Spleen (tissue), 11 donors: ENCODE measurements at regions not wholly inside any gene's neighbourhood (a gene's known extent, or its start where the extent isn't known, plus 50 kb on each side); places are given as distances from the start of the nearest gene placed in this dataset.

Experiments
- DNase-seq: peaks from one replicate; pipeline ENCODE4 v3.0.0-alpha.2; 2020
- H3K27ac ChIP-seq, 8 donors: fragments of 200-600 bp; sonication (generic) in 7 of 8; 1 replicate in 4 of 8; 2 replicates in 4 of 8; pipeline versions ENCODE4 v1.5.0 to v1.8.0; 2016 to 2021; ENCODE audit warnings: inconsistent platforms in 4 of 8, mild to moderate bottlenecking in 4 of 8, moderate library complexity in 1 of 8
- H3K27me3 ChIP-seq, 7 donors: fragments of 200-600 bp; sonication (generic) in 6 of 7; replicated peaks in 1 of 7; 1 replicate in 4 of 7; 2 replicates in 3 of 7; pipeline versions ENCODE4 v1.5.0 to v1.8.0; 2016 to 2021; ENCODE audit warnings: inconsistent platforms in 3 of 7, mild to moderate bottlenecking in 1 of 7
- H3K36me3 ChIP-seq, 6 donors: fragments of 200-600 bp; sonication (generic) in 5 of 6; 1 replicate in 4 of 6; 2 replicates in 2 of 6; pipeline versions ENCODE4 v1.5.0 to v1.8.0; 2016 to 2021; ENCODE audit warnings: inconsistent platforms in 2 of 6
- H3K4me1 ChIP-seq, 6 donors: fragments of 200-600 bp; sonication (generic) in 5 of 6; 1 replicate in 3 of 6; 2 replicates in 3 of 6; pipeline versions ENCODE4 v1.5.0 to v1.8.0; 2016 to 2021; ENCODE audit warnings: inconsistent platforms in 3 of 6
- H3K4me3 ChIP-seq, 8 donors: fragments of 200-600 bp; sonication (generic) in 7 of 8; 1 replicate in 4 of 8; 2 replicates in 4 of 8; pipeline versions ENCODE4 v1.5.0 to v1.8.0; 2016 to 2021; ENCODE audit warnings: inconsistent platforms in 4 of 8, mild to moderate bottlenecking in 4 of 8, moderate library complexity in 2 of 8
- H3K9me3 ChIP-seq, 8 donors: fragments of 200-600 bp; sonication (generic) in 7 of 8; 1 replicate in 4 of 8; 2 replicates in 4 of 8; pipeline versions ENCODE4 v1.5.0 to v1.8.0; 2016 to 2021; ENCODE audit warnings: inconsistent platforms in 4 of 8
- CTCF ChIP-seq, 11 experiments: fragments of 200-600 bp in 7 of 11; fragments of 450-650 bp in 4 of 11; sonication (generic) in 4 of 11; IDR thresholded peaks in 8 of 11; conservative IDR thresholded peaks in 3 of 11; 1 replicate in 7 of 11; 2 replicates in 4 of 11; pipeline versions ENCODE4 v1.4.0 to v1.8.0; 2016 to 2021; ENCODE audit warnings: antibody characterized with exemption in 11 of 11, inconsistent platforms in 4 of 11, mild to moderate bottlenecking in 1 of 11
- POLR2A ChIP-seq, 3 donors: fragments of 450-650 bp; IDR thresholded peaks; one replicate each; pipeline ENCODE4 v1.5.1; 2017; ENCODE audit warnings: antibody characterized with exemption in 3 of 3, mild to moderate bottlenecking in 1 of 3
- POLR2AphosphoS5 ChIP-seq, 3 donors: sonication (generic); formaldehyde crosslinking; IDR thresholded peaks; one replicate each; pipeline ENCODE4 v1.5.1; 2017; ENCODE audit warnings: antibody characterized with exemption in 3 of 3
- WGBS, 5 donors: extraction: QIAGEN DNeasy Blood & Tissue Kit in 3 of 5; methylation state at CpG; one replicate each; pipeline versions ENCODE4 v1.1.5 to v1.1.7; 2013 to 2018; 5-methylcytosine and 5-hydroxymethylcytosine counted together
- intact Hi-C: fragments of 100-400 bp; cut with DNase I; formaldehyde crosslinking; loops from one replicate; pipeline ENCODE4 v1.15.0; 2023; ENCODE audit warnings: low total_unique reads
- donor health status: healthy with polysubstance abuse.
- donor health status: DM: no; HTN: no; CAD: no; lungs with moderate emphysema.
- donor health status: DM: no; HTN: no; CAD: no.
- donor health status: Bipolar disorder and iron deficiency.
- donor health status: healthy.
- donor health status: DM: no; HTN: no; CAD: no.
- donor health status: DM: yes; HTN: yes; CAD: no.

DNA sequence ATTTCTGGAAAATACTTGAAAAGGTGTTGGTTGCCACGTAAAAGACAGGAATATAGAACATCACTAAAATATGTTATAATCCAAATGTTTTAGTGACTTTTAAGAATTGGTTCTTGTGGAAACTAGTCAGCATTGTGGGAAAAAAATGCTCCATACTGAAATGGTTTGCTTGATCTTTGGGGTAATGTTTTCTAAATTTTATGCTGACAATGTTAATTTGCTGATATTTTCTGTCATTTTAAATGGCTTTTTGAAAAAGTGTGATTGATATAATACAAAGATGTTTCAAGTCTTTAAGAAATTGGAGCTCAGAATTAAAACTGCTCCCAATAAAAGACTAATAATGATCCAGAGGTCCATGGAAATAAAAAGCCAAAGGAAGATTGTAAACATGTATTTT is 610.9 kb downstream of the ADGRL2 start:
- Histone ChIP-seq H3K27ac (no peak overlapping the region), H3K4me3 (no peak overlapping the region), H3K4me1 (no peaks in the 10 kb centered on the region), H3K9me3 (no peaks in the 10 kb centered on the region), H3K27me3 (no peaks in the 10 kb centered on the region), H3K36me3 (no peaks in the 10 kb centered on the region)
- no peak for TF ChIP-seq POLR2A (IDR thresholded peaks at IDR 0.05)
- no peak for TF ChIP-seq POLR2AphosphoS5 (IDR thresholded peaks at IDR 0.05)
- TF ChIP-seq CTCF (IDR thresholded peaks at IDR 0.05 in 8 of 11, conservative IDR thresholded peaks at IDR 0.05 in 3 of 11), result no peak
- WGBS, 5 donors, result 63 to 85% (median 71%) methylated on average over 1 of the region's 1 CpG
- DNase-seq, result no peak
- intact Hi-C loops, result no loop called here

GRCh38 chr1:82405333-82405732 is 604.6 kb downstream of the ADGRL2 start:
- Histone ChIP-seq H3K27ac (no peak overlapping the region), H3K4me1 (no peaks in the 10 kb centered on the region), H3K27me3 (no peaks in the 10 kb centered on the region), H3K36me3 (no peaks in the 10 kb centered on the region), H3K4me3 (no peak overlapping the region), H3K9me3 (no peaks in the 10 kb centered on the region)
- WGBS, 5 donors, result 71 to 97% (median 86%) methylated on average over 1 of the region's 1 CpG
- DNase-seq, result no peak
- TF ChIP-seq POLR2A (IDR thresholded peaks at IDR 0.05) (no peak), POLR2AphosphoS5 (IDR thresholded peaks at IDR 0.05) (no peak), CTCF (IDR thresholded peaks at IDR 0.05 in 8 of 11, conservative IDR thresholded peaks at IDR 0.05 in 3 of 11) (no peak)
- intact Hi-C loops, result no loop called here

- no peak for DNase-seq
- WGBS, 5 donors, result 15 to 44% (median 23%) methylated on average over 1 of the region's 1 CpG
- H3K27ac ChIP-seq, result no peak overlapping the region
- TF ChIP-seq POLR2A (IDR thresholded peaks at IDR 0.05), result no peak
- no peak for TF ChIP-seq CTCF (IDR thresholded peaks at IDR 0.05 in 8 of 11, conservative IDR thresholded peaks at IDR 0.05 in 3 of 11)
- no peak for TF ChIP-seq POLR2AphosphoS5 (IDR thresholded peaks at IDR 0.05)
- no peak overlapping the region for H3K4me3 ChIP-seq
- no peaks in the 10 kb centered on the region for H3K36me3 ChIP-seq
- no peaks in the 10 kb centered on the region for H3K4me1 ChIP-seq
- intact Hi-C loops, result no loop called here
- H3K27me3 ChIP-seq, result no peaks in the 10 kb centered on the region
- H3K9me3 ChIP-seq, result no peaks in the 10 kb centered on the region
Measured at GRCh38 chr1:82401116-82401515, 600.4 kb downstream of the ADGRL2 start.

GRCh38 chr1:82400521-82400920 is 599.8 kb downstream of the ADGRL2 start:
- intact Hi-C loops, result no loop called here

More at GRCh38 chr1:82400521-82400920, 599.8 kb downstream of the ADGRL2 start:
- Histone ChIP-seq H3K36me3 (no peaks in the 10 kb centered on the region), H3K9me3 (no peaks in the 10 kb centered on the region), H3K4me3 (no peak overlapping the region), H3K4me1 (peaks cover 0 to under 1% (median 0%) of the 10 kb centered on the region in 6 donors), H3K27ac (no peak overlapping the region), H3K27me3 (no peaks in the 10 kb centered on the region)
- no peak for DNase-seq
- no peak for TF ChIP-seq POLR2AphosphoS5 (IDR thresholded peaks at IDR 0.05)
- no peak for TF ChIP-seq CTCF (IDR thresholded peaks at IDR 0.05 in 8 of 11, conservative IDR thresholded peaks at IDR 0.05 in 3 of 11)
- TF ChIP-seq POLR2A (IDR thresholded peaks at IDR 0.05), result no peak
- WGBS, 5 donors, result 48 to 55% (median 52%) methylated on average over 4 of the region's 4 CpGs
